Chondrocyte (in vitro differentiated cells): ENCODE measurements at regions not wholly inside any gene's neighbourhood (a gene's known extent, or its start where the extent isn't known, plus 50 kb on each side); places are given as distances from the start of the nearest gene placed in this dataset.

Experiments used
- DNase-seq: peaks from one replicate; pipeline ENCODE4 v3.0.0; 2021; ENCODE audit warnings: mixed read lengths, low spot score
- H3K27ac Mint-ChIP-seq: one replicate; pipeline ENCODE4 v1.8.0; 2021; ENCODE audit warnings: mild to moderate bottlenecking, moderate library complexity, mixed read lengths; ENCODE audit not compliant: unreplicated experiment
- H3K27me3 Mint-ChIP-seq: 2 replicates; pipeline ENCODE4 v1.8.0; 2021; ENCODE audit warnings: low read depth, mixed read lengths
- H3K36me3 Mint-ChIP-seq: 2 replicates; pipeline ENCODE4 v1.8.0; 2021; ENCODE audit warnings: low read depth, mixed read lengths
- H3K4me1 Mint-ChIP-seq: 2 replicates; pipeline ENCODE4 v1.8.0; 2021; ENCODE audit warnings: low read depth, mild to moderate bottlenecking, mixed read lengths
- H3K4me3 Mint-ChIP-seq: one replicate; pipeline ENCODE4 v1.8.0; 2021; ENCODE audit warnings: mild to moderate bottlenecking, moderate library complexity, mixed read lengths; ENCODE audit not compliant: unreplicated experiment
- H3K9me3 Mint-ChIP-seq: 2 replicates; pipeline ENCODE4 v1.8.0; 2021; ENCODE audit warnings: low read depth, mixed read lengths
- CTCF ChIP-seq: fragments of 200-600 bp; sonication (generic); IDR thresholded peaks from 2 replicates; pipeline ENCODE4 v1.5.0; 2021; ENCODE audit warnings: antibody characterized with exemption, mild to moderate bottlenecking, moderate library complexity

DNA sequence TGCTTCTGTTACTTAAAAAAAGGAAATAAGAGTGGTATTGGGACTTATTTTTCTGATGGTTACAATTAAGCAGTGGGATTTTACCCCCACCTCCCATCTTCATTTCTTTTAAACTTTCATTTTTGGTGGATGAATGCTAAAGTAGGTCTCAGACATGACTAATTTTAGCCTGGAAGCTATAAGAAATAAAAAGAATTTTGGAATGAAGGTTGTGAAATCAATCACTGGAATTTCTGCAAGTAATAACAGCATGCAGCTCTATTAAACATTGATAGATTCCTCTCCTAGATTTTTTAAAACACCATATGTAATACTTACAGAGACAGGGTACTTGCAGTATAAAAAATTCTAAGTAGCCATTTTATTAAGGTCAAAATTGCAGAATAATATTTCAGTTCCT is 164.2 kb upstream of the CLEC14A start:
- H3K36me3 Mint-ChIP-seq, result peaks cover 3% of the 10 kb centered on the region
- no peak for DNase-seq
- H3K9me3 Mint-ChIP-seq, result peaks cover 29% of the 10 kb centered on the region
- H3K27ac Mint-ChIP-seq, result no peak overlapping the region
- no peak for TF ChIP-seq CTCF
- H3K27me3 Mint-ChIP-seq, result peaks cover 5% of the 10 kb centered on the region
- no peak overlapping the region for H3K4me3 Mint-ChIP-seq
- H3K4me1 Mint-ChIP-seq, result no peaks in the 10 kb centered on the region

DNA sequence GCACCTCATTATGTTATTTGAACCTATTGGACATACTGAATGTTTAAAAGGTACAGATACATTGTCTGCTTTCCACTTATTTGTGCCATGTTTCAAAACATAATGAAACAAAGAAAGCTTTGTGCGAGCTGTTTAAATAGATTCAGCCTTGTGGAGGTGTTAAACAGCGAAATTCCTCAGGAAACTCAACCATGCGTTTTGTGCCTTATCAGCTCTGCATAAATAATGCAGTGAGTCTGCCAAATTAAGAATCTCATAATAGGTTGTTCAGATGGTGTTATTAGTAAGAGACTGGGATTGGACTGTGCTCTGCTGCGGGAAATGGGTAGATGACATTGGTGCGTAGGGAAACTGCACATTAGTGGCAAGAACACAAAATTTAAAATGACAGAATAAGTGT is 163.7 kb upstream of the CLEC14A start:
- H3K4me3 Mint-ChIP-seq, result no peak overlapping the region
- no peak for DNase-seq
- no peaks in the 10 kb centered on the region for H3K4me1 Mint-ChIP-seq
- no peak overlapping the region for H3K27ac Mint-ChIP-seq
- H3K9me3 Mint-ChIP-seq, result peaks cover 24% of the 10 kb centered on the region
- peaks cover 3% of the 10 kb centered on the region for H3K36me3 Mint-ChIP-seq
- TF ChIP-seq CTCF, result no peak
- H3K27me3 Mint-ChIP-seq, result peaks cover 6% of the 10 kb centered on the region

DNA sequence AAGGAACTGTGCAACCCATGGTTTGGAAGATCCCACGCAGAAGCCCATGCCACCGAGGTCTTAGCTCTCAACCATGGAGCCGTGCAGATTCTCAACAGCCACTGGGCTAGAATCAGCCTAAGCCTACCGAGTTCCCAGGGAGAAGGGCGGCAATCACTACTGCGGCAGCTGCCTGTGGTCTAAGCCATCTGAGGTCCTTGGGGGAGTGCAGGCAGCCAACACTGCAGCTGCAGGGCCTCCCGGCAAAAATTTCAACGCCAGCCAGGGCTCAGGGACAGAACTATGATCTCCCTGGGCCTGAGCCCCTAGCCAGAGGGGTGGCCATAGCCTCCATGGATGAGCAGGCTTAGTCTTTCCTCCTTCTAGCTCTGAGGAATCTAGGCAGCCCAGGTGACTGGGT is 156.8 kb upstream of the CLEC14A start:
- H3K9me3 Mint-ChIP-seq, result peaks cover 7% of the 10 kb centered on the region
- DNase-seq, result no peak
- H3K4me3 Mint-ChIP-seq, result no peak overlapping the region
- H3K27ac Mint-ChIP-seq, result no peak overlapping the region
- peaks cover 8% of the 10 kb centered on the region for H3K4me1 Mint-ChIP-seq
- peaks cover 9% of the 10 kb centered on the region for H3K27me3 Mint-ChIP-seq
- H3K36me3 Mint-ChIP-seq, result no peaks in the 10 kb centered on the region
- TF ChIP-seq CTCF, result no peak

DNA sequence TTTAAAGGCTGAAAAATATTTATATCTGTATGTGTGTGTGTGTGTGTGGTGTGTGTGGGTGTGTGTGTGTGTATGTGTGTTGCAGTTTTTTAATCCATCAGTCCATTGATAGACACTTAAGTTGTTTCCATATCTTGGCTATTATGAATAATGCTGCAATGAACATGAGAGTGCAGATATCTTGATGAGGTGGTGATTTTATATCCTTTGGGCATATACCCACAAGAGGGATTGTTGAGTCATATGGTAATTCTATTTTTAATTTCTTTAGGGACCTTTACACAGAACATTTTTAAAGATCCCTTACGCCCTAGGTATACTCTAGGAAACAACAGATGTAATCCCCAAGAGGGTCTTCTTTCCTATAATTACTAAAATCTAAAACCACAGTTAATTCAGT is 154.5 kb upstream of the CLEC14A start:
- Mint-ChIP-seq H3K27me3 (peaks cover 6% of the 10 kb centered on the region), H3K4me1 (peaks cover 8% of the 10 kb centered on the region), H3K4me3 (no peak overlapping the region), H3K9me3 (peaks cover 2% of the 10 kb centered on the region), H3K36me3 (no peaks in the 10 kb centered on the region), H3K27ac (no peak overlapping the region)
- no peak for DNase-seq
- TF ChIP-seq CTCF, result no peak

GRCh38 chr14:38409071-38409705 is 153.3 kb upstream of the CLEC14A start:
- no peak overlapping the region for H3K27ac Mint-ChIP-seq
- peaks cover 3% of the 10 kb centered on the region for H3K27me3 Mint-ChIP-seq
- H3K4me3 Mint-ChIP-seq, result no peak overlapping the region
- TF ChIP-seq CTCF, result no peak
- no peaks in the 10 kb centered on the region for H3K36me3 Mint-ChIP-seq
- DNase-seq, result no peak
- peaks cover 2% of the 10 kb centered on the region for H3K9me3 Mint-ChIP-seq
- H3K4me1 Mint-ChIP-seq, result peaks cover 12% of the 10 kb centered on the region
